ENCODE measurements at regions not wholly inside any gene's neighbourhood (a gene's known extent, or its start where the extent isn't known, plus 50 kb on each side); places are given as distances from the start of the nearest gene placed in this dataset.

- DNase-seq (ENCODE audit: low read depth in 2 of 2), result peak in 1 of 2 donors; percentile 33
- no peak overlapping the region for H3K4me3 ChIP-seq (replicated peaks in 1 of 2; ENCODE audit: low read depth in 2 of 2, low read length in 2 of 2)
These were observed 143.9 kb upstream of the FBN2 start for GRCh38 chr5:128681764-128682592.

DNA sequence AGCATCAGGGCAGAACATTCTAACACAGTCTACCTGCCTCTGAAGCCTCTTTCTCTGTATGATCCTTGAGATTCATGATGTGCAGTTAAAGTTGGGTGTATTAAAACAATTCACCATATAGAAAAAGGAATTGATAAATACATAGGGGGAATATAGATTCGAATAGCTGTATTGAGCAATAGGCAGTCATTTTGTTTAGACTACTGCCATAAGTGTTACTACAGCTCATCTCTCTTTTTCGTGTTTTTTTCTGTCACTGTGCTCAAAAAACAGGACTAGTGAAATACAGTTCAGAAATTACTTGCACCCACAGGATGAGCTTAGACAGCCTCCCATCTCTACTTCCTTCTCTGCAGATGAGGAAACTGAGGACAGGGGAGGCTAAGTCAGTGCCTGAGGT is 144.6 kb upstream of the FBN2 start:
- TF ChIP-seq, protein P1, sequence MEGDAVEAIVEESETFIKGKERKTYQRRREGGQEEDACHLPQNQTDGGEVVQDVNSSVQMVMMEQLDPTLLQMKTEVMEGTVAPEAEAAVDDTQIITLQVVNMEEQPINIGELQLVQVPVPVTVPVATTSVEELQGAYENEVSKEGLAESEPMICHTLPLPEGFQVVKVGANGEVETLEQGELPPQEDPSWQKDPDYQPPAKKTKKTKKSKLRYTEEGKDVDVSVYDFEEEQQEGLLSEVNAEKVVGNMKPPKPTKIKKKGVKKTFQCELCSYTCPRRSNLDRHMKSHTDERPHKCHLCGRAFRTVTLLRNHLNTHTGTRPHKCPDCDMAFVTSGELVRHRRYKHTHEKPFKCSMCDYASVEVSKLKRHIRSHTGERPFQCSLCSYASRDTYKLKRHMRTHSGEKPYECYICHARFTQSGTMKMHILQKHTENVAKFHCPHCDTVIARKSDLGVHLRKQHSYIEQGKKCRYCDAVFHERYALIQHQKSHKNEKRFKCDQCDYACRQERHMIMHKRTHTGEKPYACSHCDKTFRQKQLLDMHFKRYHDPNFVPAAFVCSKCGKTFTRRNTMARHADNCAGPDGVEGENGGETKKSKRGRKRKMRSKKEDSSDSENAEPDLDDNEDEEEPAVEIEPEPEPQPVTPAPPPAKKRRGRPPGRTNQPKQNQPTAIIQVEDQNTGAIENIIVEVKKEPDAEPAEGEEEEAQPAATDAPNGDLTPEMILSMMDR (IDR thresholded peaks at IDR 0.05; ENCODE audit: low read depth, low read length), result no peak
- no peak overlapping the region for H3K4me3 ChIP-seq (replicated peaks in 1 of 2; ENCODE audit: low read depth in 2 of 2, low read length in 2 of 2)
- DNase-seq (ENCODE audit: low read depth in 2 of 2), result no peak

More at GRCh38 chr5:128681764-128682592, 143.9 kb upstream of the FBN2 start:
- TF ChIP-seq, protein P1 (IDR thresholded peaks at IDR 0.05; ENCODE audit: low read depth, low read length), result no peak

DNA sequence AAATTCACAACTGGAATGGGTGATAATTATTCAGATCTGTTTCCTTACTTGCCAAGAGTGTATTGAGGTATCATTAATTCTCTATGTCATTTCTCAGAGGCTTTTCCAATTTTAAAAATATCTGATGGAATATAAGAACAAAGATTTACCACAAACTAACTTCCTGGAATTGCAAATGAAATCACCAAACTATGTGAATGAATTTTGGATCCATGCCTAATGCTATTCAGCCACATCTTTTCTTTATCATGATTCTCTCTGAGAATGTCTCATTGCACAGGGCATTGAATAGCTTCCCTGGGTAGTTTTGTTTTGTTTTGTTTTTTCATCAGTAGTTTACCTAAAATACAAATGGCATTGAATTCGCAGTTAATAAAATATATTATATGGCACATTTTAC is 146.9 kb upstream of the FBN2 start:
- DNase-seq (ENCODE audit: low read depth in 2 of 2), result peak; percentile 37 to 59
- H3K4me3 ChIP-seq (replicated peaks in 1 of 2; ENCODE audit: low read depth in 2 of 2, low read length in 2 of 2), result no peak overlapping the region
- TF ChIP-seq, protein P1 (IDR thresholded peaks at IDR 0.05; ENCODE audit: low read depth, low read length), result no peak

DNA sequence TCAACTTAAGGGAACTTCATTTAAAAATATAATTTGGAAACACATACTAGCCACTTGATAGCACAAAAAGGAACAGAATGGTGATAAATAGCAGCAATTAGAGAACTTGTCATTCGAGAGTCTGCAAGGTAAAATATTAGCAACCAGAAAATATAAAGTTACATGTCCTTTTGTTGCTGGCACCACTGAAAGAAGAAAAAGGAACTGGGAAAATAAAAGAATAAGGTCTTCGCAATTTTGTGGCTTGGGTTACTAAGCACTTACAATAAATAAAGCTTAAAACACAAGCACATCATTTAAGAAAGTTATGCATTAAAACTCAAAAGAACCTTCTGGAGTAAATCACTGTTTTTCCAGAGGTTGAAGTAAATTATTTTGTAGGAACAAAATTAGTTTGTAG is 149.9 kb upstream of the FBN2 start:
- no peak overlapping the region for H3K4me3 ChIP-seq (replicated peaks in 1 of 2; ENCODE audit: low read depth in 2 of 2, low read length in 2 of 2)
- TF ChIP-seq, protein P1 (IDR thresholded peaks at IDR 0.05; ENCODE audit: low read depth, low read length), result no peak
- DNase-seq (ENCODE audit: low read depth in 2 of 2), result no peak

DNA sequence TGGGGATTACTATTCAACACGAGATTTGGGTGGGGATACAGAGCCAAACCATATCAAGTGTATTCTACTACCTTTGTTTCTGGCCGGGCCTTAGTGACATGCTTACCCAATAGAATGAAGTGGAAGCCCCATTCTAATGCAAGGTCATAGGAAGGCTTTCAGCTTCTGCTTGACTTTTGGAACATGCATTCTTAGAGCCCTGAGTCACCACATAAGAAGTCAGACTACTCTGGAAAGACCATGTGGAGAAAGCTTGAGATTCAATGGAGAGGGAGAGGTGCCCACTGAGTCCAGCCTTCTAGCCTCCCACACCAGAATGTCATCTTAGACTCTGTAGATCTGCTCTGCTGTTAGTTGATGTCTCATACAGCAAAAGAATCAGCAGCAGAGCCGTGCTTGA is 155.7 kb upstream of the FBN2 start:
- peak in 1 of 2 donors; percentile 24 for DNase-seq (ENCODE audit: low read depth in 2 of 2)
- TF ChIP-seq, protein P1 (IDR thresholded peaks at IDR 0.05; ENCODE audit: low read depth, low read length), result no peak
- H3K4me3 ChIP-seq (replicated peaks in 1 of 2; ENCODE audit: low read depth in 2 of 2, low read length in 2 of 2), result no peak overlapping the region

GRCh38 chr5:128695791-128696530 is 157.9 kb upstream of the FBN2 start:
- peak in 1 of 2 donors; percentile 4 for DNase-seq (ENCODE audit: low read depth in 2 of 2)
- H3K4me3 ChIP-seq (replicated peaks in 1 of 2; ENCODE audit: low read depth in 2 of 2, low read length in 2 of 2), result no peak overlapping the region
- TF ChIP-seq, protein P1 (IDR thresholded peaks at IDR 0.05; ENCODE audit: low read depth, low read length), result peak; percentile 25
